GM18873 (cell line): ENCODE measurements at regions not wholly inside any gene's neighbourhood (a gene's known extent, or its start where the extent isn't known, plus 50 kb on each side); places are given as distances from the start of the nearest gene placed in this dataset.
"Not testable (repeated sequence)": the region's sequence is repeated elsewhere in the genome, so short reads cannot be mapped to it uniquely, and the experiment has no call there.

Experiments
- ATAC-seq: cut with Tn5 transposase; IDR thresholded peaks from one replicate; pipeline ENCODE4 v1.9.1; 2021; ENCODE audit warnings: mild to moderate bottlenecking, moderate library complexity, moderate number of reproducible peaks; ENCODE audit not compliant: unreplicated experiment, low FRiP score

- ATAC-seq: no peak
These were observed 907.5 kb upstream of the ATXN7L3B start for GRCh38 chr12:73629893-73630831.

GRCh38 chr12:73632191-73632590, 905.4 kb upstream of the ATXN7L3B start:
- ATAC-seq: no peak

GRCh38 chr12:73632661-73633060, 905.0 kb upstream of the ATXN7L3B start:
- ATAC-seq: no peak

- not testable (repeated sequence) for ATAC-seq
These were observed 898.2 kb upstream of the ATXN7L3B start for GRCh38 chr12:73639397-73639796.

GRCh38 chr12:73656375-73656774, 881.3 kb upstream of the ATXN7L3B start:
- no peak for ATAC-seq

GRCh38 chr12:73659802-73660201, 877.8 kb upstream of the ATXN7L3B start:
- ATAC-seq: no peak

- no peak for ATAC-seq
These were observed 872.4 kb upstream of the ATXN7L3B start for GRCh38 chr12:73665193-73665592.

GRCh38 chr12:73671550-73671949, 866.1 kb upstream of the ATXN7L3B start:
- not testable (repeated sequence) for ATAC-seq

DNA sequence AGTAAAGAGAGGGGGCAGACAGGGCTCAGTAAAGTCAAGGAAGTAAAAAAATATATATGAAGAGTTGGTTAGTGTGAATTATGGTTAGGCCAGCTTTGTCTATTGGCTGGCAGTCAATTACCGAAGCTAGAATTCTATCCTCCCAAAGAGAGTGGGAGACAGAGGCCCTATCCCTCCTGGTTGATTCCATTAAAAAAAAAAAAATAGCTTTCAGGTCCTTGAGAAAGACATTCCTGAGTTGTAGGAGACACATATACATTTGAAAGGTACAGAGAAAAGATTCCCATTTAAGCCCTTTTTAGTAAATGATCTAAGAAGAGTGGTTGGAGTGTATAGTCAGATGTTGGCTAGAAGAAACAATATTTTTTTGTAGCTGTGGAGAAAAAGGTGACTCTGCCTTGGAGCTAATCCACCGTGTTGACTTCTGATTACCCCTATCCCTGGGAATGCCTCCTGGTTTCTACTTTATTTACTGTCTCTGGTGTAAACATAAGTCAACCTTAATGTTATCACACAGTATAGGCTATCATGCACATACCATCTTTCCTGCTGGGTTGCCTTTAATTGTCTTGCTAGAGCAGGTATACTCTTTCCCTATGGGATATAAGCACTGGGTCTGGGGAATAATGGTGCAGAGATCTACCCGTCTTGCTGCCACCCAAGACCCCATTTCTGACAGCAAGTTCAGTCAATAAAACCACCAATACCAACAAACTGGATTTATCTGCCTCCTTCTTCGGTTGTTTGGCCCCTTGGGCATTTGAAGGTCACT, 859.9 kb upstream of the ATXN7L3B start:
- no peak for ATAC-seq

- no peak for ATAC-seq
These were observed 859.3 kb upstream of the ATXN7L3B start for GRCh38 chr12:73678335-73678734.

- ATAC-seq: no peak
These were observed 838.3 kb upstream of the ATXN7L3B start for GRCh38 chr12:73699318-73699717.

DNA sequence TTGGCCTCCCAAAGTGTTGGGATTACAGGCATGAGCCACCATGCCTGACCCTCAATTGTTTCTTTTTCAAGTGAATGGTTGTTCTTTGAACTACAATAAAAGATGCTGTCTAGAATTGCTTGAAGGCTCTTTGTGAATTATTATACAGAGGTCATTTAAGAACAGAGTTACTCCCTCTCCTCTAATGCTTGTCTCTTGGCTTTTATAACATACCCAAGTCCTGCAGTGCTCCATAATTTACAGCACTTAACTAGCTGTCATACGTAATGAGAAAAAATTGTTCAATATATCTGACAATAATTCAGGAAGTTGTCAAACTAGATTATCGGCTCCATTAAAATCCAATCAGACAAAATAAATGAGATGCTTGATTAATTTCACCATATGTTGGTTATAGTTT, 823.0 kb upstream of the ATXN7L3B start:
- no peak for ATAC-seq

- not testable (repeated sequence) for ATAC-seq
These were observed 821.5 kb upstream of the ATXN7L3B start for GRCh38 chr12:73716143-73716542.

DNA sequence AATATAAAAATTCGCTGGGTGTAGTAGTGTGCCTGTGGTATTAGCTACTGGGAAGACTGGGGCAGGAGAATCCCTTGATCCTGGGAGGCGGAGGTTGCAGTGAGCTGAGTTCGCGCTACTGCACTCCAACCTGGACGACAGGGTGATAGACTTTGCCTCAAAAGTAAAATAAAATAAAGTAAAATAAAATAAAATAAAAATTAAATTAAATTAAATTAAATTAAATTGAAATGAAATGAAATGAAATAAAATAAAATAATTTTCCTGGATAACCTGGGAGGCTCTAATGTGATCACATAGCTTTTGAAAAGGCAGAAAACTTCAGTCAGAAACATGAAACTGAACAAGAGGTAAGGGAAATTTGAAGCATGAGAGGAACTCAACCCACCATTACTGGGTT, 818.4 kb upstream of the ATXN7L3B start:
- no peak for ATAC-seq

DNA sequence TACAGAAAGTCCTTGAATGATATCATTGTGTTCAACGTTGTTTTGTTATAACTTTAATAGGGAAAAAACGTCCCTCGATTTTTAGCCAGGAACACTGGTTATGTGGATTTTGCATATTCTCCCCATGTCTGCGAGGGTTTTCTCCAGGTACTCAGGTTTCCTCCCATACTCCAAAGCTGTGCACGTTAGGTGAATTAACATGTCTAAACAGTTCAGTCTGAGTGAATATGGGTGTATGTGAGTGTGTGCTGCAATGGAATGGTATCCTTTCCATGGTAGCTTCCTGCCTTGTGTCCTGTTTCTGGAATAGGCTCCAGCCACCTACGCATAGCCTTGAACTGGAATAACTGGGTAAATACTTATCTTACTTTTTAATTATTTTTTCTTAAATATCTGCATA, 810.8 kb upstream of the ATXN7L3B start:
- no peak for ATAC-seq

- ATAC-seq: no peak
These were observed 806.0 kb upstream of the ATXN7L3B start for GRCh38 chr12:73731658-73732057.

DNA sequence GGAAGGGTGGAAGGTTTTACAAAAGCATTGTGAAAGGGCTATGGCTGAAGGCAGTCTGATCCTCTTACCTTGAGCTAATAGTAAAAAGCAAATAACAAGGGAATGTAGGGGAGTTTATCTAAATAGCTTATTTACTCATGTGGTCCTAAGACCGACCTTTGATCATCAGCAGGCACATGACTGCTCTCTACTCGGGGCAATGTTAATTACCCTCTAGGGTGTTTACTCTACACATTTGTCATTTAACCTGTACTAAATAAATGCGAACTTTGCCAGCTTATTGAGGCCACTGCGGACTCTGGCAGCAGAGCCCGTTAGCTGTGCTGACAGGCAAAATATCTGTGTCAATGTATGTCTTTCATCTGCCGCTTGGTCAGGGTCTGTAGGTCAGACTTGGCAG, 768.3 kb upstream of the ATXN7L3B start:
- ATAC-seq: no peak

DNA sequence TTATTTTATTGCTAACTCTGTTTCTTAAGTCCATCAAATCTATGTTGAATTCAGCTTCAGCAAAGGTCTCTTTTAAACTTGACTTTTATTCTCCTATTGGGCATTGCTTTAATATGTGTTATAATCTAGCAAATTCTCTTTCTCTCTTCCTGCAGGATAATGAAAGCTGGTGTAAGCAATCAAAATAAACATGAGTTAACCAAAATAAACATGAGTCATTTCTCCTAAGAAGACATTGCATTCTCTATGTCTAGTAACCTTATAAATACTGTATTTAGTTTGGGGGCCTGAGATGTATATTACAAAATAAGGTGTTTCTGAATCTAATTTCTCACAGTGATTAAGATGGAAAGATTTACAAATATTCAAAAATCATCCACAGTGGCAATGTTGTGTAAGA, 739.1 kb upstream of the ATXN7L3B start:
- no peak for ATAC-seq

DNA sequence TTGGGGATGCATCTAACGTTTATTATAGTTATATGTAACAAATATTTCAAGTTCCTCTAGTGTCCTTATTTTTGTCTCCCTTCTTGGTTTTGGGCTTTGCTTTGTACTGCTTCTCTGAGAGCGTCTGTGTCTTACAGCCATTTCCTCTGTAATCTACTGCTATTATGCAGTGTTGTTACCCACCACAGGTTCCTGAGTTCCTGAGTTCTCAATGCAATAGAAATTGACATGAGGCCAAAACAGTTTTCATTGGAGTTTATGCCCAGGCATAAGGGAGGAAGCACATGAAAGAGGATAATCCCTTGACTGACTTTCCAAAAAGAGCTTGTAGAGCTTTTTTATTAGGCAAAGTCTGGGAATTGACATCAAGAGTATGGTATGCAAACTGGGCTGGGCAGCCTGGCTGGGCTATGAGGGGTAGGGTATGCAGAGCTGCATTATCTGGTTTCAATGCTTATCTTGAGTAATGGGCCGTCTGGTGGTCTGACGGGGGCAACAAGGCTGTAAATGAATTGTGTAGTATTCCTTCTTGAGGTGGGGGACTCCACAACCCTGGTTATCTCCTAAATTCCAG, 722.5 kb upstream of the ATXN7L3B start:
- ATAC-seq: no peak

GRCh38 chr12:73817161-73817560, 720.5 kb upstream of the ATXN7L3B start:
- no peak for ATAC-seq

- ATAC-seq: no peak
These were observed 703.9 kb upstream of the ATXN7L3B start for GRCh38 chr12:73833746-73834145.
